GM12891 (cell line): ENCODE measurements at regions not wholly inside any gene's neighbourhood (a gene's known extent, or its start where the extent isn't known, plus 50 kb on each side); places are given as distances from the start of the nearest gene placed in this dataset.

Experiments
- POLR2AphosphoS5 ChIP-seq: IDR thresholded peaks from 2 replicates; pipeline ENCODE4 v1.6.1; 2011; ENCODE audit warnings: low read depth, low read length, control low read depth
- TAF1 ChIP-seq: IDR thresholded peaks from 2 replicates; pipeline ENCODE4 v1.6.1; 2011; ENCODE audit warnings: low read depth, low read length, control low read depth

GRCh38 chr2:67329951-67330350 is 67.2 kb upstream of the ETAA1 start:
- TF ChIP-seq TAF1 (no peak), POLR2AphosphoS5 (no peak)
